Neural cell (in vitro differentiated cells): ENCODE measurements at regions not wholly inside any gene's neighbourhood (a gene's known extent, or its start where the extent isn't known, plus 50 kb on each side); places are given as distances from the start of the nearest gene placed in this dataset.

Source experiments
- H2AFZ ChIP-seq: fragments of 200-600, 300-800 bp; sonication (generic), shearing (Covaris generic); 2 replicates; pipeline ENCODE4 v1.6.0; 2014; ENCODE audit warnings: low read depth, mild to moderate bottlenecking, antibody characterized with exemption, low read length, moderate library complexity
- H3F3A ChIP-seq: fragments of 200-600 bp; shearing (Covaris generic); 2 replicates; pipeline ENCODE4 v1.6.1; 2016; ENCODE audit warnings: mild to moderate bottlenecking, moderate library complexity, mixed read lengths, antibody characterized with exemption, low read length; ENCODE audit not compliant: insufficient read depth, poor library complexity, severe bottlenecking
- H3K27ac ChIP-seq: fragments of 200-600, 300-800 bp; sonication (generic), shearing (Covaris generic); 2 replicates; pipeline ENCODE4 v1.5.1; 2014; ENCODE audit warnings: mild to moderate bottlenecking, low read length, moderate library complexity
- H3K27me3 ChIP-seq: fragments of 300-800, 200-600 bp; sonication (generic), shearing (Covaris generic); 2 replicates; pipeline ENCODE4 v1.6.0; 2014; ENCODE audit warnings: mild to moderate bottlenecking, low read depth, low read length, moderate library complexity; ENCODE audit not compliant: insufficient read depth
- H3K36me3 ChIP-seq: fragments of 300-800, 200-600 bp; sonication (generic), shearing (Covaris generic); 2 replicates; pipeline ENCODE4 v1.5.1; 2014; ENCODE audit warnings: mild to moderate bottlenecking, antibody characterized with exemption, low read length, moderate library complexity; ENCODE audit not compliant: insufficient read depth
- H3K4me2 ChIP-seq: fragments of 300-800, 200-600 bp; sonication (generic), shearing (Covaris generic); 2 replicates; pipeline ENCODE4 v1.6.0; 2014; ENCODE audit warnings: mild to moderate bottlenecking, low read length
- H3K4me3 ChIP-seq: fragments of 300-800, 200-600 bp; sonication (generic), shearing (Covaris generic); 2 replicates; pipeline ENCODE4 v1.5.1; 2014; ENCODE audit warnings: mild to moderate bottlenecking, low read length, moderate library complexity
- H3K79me2 ChIP-seq: fragments of 200-600 bp; shearing (Covaris generic); replicated peaks from 2 replicates; pipeline ENCODE4 v1.6.0; 2014; ENCODE audit warnings: mild to moderate bottlenecking, low read length, moderate library complexity; ENCODE audit not compliant: insufficient read depth
- H3K9ac ChIP-seq: fragments of 300-800, 200-600 bp; sonication (generic), shearing (Covaris generic); 2 replicates; pipeline ENCODE4 v1.6.1; 2016; ENCODE audit warnings: mild to moderate bottlenecking, low read length, mixed read lengths
- H3K9me2 ChIP-seq: fragments of 200-600 bp; shearing (Covaris generic); 2 replicates; pipeline ENCODE4 v1.6.1; 2016; ENCODE audit warnings: mild to moderate bottlenecking, low read length, mixed read lengths; ENCODE audit not compliant: insufficient read depth
- H3K9me3 ChIP-seq: fragments of 200-600, 300-800 bp; sonication (generic), shearing (Covaris generic); 2 replicates; pipeline ENCODE4 v1.6.1; 2016; ENCODE audit warnings: mild to moderate bottlenecking, mixed run types, low read length, moderate library complexity, mixed read lengths
- H4K20me1 ChIP-seq: fragments of 200-600 bp; shearing (Covaris generic); 2 replicates; pipeline ENCODE4 v1.6.1; 2016; ENCODE audit warnings: mild to moderate bottlenecking, mixed run types; ENCODE audit not compliant: insufficient read depth
- EP300 ChIP-seq: fragments of 450-650 bp; conservative IDR thresholded peaks from 2 replicates; pipeline ENCODE4 v1.6.1; 2014; ENCODE audit warnings: antibody characterized with exemption, mild to moderate bottlenecking, moderate library complexity; ENCODE audit not compliant: poor library complexity, severe bottlenecking
- EZH2 ChIP-seq: fragments of 200-600, 300-800 bp; shearing (Covaris generic), sonication (generic); IDR thresholded peaks from 2 replicates; pipeline ENCODE4 v1.6.1; 2014; ENCODE audit warnings: antibody characterized with exemption, low read length, borderline replicate concordance, mild to moderate bottlenecking; ENCODE audit not compliant: insufficient read depth, poor library complexity, severe bottlenecking
- MXI1 ChIP-seq: fragments of 450-650 bp; conservative IDR thresholded peaks from 2 replicates; pipeline ENCODE4 v1.6.1; 2014; ENCODE audit warnings: antibody characterized with exemption, mild to moderate bottlenecking; ENCODE audit not compliant: poor library complexity, severe bottlenecking
- POLR2AphosphoS5 ChIP-seq: IDR thresholded peaks from 2 replicates; pipeline ENCODE4 v1.6.1; 2012
- SMC3 ChIP-seq: fragments of 450-650 bp; conservative IDR thresholded peaks from 2 replicates; pipeline ENCODE4 v1.6.1; 2014; ENCODE audit warnings: antibody characterized with exemption, mild to moderate bottlenecking, moderate library complexity; ENCODE audit not compliant: poor library complexity
- TAF1 ChIP-seq: IDR thresholded peaks from 2 replicates; pipeline ENCODE4 v1.6.1; 2012; ENCODE audit warnings: low read depth
- TF ChIP-seq, protein P1 (sequence below): IDR thresholded peaks from 2 replicates; pipeline ENCODE4 v1.6.1; 2012; ENCODE audit warnings: borderline replicate concordance
- TF ChIP-seq, protein P2 (sequence below): fragments of 450-650 bp; IDR thresholded peaks from 2 replicates; pipeline ENCODE4 v1.5.1; 2014; ENCODE audit warnings: antibody characterized with exemption, mild to moderate bottlenecking, moderate library complexity; ENCODE audit not compliant: poor library complexity, severe bottlenecking

DNA sequence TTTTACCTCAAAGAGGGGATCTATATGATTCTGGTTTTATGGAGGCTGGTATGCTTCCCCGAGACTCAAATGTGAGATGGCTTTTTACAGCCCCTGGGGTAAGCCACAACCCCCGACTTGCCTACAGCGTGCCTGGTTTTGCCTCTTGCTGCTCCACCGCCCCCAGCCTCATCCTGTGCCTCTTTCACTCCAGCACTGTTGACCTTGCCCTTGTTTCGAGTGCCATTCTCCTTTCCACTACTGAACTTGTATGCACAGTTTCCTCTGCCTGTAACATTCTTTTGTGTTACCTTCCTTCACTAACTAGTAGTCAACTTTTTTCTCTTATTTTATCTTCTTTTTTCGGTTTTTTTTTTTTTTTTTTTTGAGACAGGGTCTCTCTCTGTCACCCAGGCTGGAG lies 219.0 kb upstream of the ZBED5 start:
- no peaks in the 10 kb centered on the region for H3K9me2 ChIP-seq
- TF ChIP-seq TAF1: no peak
- TF ChIP-seq, protein P1, sequence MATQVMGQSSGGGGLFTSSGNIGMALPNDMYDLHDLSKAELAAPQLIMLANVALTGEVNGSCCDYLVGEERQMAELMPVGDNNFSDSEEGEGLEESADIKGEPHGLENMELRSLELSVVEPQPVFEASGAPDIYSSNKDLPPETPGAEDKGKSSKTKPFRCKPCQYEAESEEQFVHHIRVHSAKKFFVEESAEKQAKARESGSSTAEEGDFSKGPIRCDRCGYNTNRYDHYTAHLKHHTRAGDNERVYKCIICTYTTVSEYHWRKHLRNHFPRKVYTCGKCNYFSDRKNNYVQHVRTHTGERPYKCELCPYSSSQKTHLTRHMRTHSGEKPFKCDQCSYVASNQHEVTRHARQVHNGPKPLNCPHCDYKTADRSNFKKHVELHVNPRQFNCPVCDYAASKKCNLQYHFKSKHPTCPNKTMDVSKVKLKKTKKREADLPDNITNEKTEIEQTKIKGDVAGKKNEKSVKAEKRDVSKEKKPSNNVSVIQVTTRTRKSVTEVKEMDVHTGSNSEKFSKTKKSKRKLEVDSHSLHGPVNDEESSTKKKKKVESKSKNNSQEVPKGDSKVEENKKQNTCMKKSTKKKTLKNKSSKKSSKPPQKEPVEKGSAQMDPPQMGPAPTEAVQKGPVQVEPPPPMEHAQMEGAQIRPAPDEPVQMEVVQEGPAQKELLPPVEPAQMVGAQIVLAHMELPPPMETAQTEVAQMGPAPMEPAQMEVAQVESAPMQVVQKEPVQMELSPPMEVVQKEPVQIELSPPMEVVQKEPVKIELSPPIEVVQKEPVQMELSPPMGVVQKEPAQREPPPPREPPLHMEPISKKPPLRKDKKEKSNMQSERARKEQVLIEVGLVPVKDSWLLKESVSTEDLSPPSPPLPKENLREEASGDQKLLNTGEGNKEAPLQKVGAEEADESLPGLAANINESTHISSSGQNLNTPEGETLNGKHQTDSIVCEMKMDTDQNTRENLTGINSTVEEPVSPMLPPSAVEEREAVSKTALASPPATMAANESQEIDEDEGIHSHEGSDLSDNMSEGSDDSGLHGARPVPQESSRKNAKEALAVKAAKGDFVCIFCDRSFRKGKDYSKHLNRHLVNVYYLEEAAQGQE: no peak
- TF ChIP-seq, protein P2, sequence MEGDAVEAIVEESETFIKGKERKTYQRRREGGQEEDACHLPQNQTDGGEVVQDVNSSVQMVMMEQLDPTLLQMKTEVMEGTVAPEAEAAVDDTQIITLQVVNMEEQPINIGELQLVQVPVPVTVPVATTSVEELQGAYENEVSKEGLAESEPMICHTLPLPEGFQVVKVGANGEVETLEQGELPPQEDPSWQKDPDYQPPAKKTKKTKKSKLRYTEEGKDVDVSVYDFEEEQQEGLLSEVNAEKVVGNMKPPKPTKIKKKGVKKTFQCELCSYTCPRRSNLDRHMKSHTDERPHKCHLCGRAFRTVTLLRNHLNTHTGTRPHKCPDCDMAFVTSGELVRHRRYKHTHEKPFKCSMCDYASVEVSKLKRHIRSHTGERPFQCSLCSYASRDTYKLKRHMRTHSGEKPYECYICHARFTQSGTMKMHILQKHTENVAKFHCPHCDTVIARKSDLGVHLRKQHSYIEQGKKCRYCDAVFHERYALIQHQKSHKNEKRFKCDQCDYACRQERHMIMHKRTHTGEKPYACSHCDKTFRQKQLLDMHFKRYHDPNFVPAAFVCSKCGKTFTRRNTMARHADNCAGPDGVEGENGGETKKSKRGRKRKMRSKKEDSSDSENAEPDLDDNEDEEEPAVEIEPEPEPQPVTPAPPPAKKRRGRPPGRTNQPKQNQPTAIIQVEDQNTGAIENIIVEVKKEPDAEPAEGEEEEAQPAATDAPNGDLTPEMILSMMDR: no peak
- no peak for TF ChIP-seq EZH2
- TF ChIP-seq POLR2AphosphoS5: no peak
- TF ChIP-seq MXI1: no peak
- TF ChIP-seq SMC3: no peak
- no peak overlapping the region for H2AFZ ChIP-seq

DNA sequence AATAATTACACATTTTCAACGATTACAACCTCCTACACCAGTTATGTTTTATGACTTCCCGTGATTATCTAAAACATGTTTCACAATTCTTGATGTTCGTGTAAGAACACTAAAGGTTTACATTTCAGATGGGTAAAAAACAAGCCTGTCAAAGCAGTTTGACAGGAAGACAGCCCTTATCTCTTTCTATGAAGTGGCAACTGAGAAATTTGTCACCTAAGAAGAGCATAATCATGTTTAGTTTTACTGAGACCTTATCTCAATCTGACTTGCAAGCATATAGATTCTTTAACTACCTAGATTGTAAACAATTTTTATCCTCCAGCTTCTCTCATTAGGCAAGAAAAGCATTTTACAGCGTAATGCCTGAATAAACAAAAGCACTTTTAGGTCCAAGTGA lies 218.4 kb upstream of the ZBED5 start:
- Histone ChIP-seq H3K9me3 (no peaks in the 10 kb centered on the region), H3K27me3 (no peaks in the 10 kb centered on the region), H3K9me2 (no peaks in the 10 kb centered on the region), H3K36me3 (no peaks in the 10 kb centered on the region), H3K4me3 (no peak overlapping the region), H4K20me1 (no peaks in the 10 kb centered on the region), H2AFZ (no peak overlapping the region), H3K27ac (no peak overlapping the region), H3K4me2 (no peak overlapping the region), H3K79me2 (no peaks in the 10 kb centered on the region), H3K9ac (no peak overlapping the region), H3F3A (no peaks in the 10 kb centered on the region)
- TF ChIP-seq POLR2AphosphoS5: peak; percentile 68
- TF ChIP-seq EP300: peak; percentile 93
- no peak for TF ChIP-seq SMC3
- no peak for TF ChIP-seq MXI1
- TF ChIP-seq, protein P2: no peak
- TF ChIP-seq EZH2: no peak
- TF ChIP-seq, protein P1: no peak

More for the DNA sequence above, 219.0 kb upstream of the ZBED5 start:
- H3K27ac ChIP-seq: no peak overlapping the region
- no peaks in the 10 kb centered on the region for H3K36me3 ChIP-seq
- H3K9me3 ChIP-seq: no peaks in the 10 kb centered on the region
- H3K79me2 ChIP-seq: no peaks in the 10 kb centered on the region
- H3K4me3 ChIP-seq: no peak overlapping the region
- no peak overlapping the region for H3K9ac ChIP-seq
- no peaks in the 10 kb centered on the region for H4K20me1 ChIP-seq
- H3F3A ChIP-seq: no peaks in the 10 kb centered on the region
- no peaks in the 10 kb centered on the region for H3K27me3 ChIP-seq
- no peak overlapping the region for H3K4me2 ChIP-seq
